GM18511 (cell line): ENCODE measurements at regions not wholly inside any gene's neighbourhood (a gene's known extent, or its start where the extent isn't known, plus 50 kb on each side); places are given as distances from the start of the nearest gene placed in this dataset.
"Not testable (repeated sequence)": the region's sequence is repeated elsewhere in the genome, so short reads cannot be mapped to it uniquely, and the experiment has no call there.

ENCODE experiments used
- ATAC-seq: cut with Tn5 transposase; IDR thresholded peaks from one replicate; pipeline ENCODE4 v1.9.1; 2021; ENCODE audit warnings: mild to moderate bottlenecking, moderate library complexity; ENCODE audit not compliant: unreplicated experiment

DNA sequence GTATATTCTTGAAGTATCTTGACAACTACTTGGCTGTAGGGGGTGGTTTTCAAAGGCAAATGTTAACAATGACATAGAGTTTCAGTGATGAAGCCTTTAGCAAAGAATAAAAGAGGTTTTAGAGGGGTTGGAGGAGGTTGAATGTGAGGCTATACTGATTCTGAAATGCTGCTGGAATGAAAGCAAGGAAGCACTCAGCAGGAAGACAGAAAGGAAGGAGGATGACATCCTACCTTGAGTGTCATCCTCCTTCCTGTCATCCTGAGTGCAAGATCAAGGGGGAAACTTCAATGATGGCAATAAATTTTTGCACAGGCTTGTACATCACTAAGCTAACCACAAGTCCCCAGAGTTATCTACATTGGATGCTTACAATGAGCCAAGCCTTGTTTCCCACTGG, 120.5 kb downstream of the APIP start:
- ATAC-seq: no peak

DNA sequence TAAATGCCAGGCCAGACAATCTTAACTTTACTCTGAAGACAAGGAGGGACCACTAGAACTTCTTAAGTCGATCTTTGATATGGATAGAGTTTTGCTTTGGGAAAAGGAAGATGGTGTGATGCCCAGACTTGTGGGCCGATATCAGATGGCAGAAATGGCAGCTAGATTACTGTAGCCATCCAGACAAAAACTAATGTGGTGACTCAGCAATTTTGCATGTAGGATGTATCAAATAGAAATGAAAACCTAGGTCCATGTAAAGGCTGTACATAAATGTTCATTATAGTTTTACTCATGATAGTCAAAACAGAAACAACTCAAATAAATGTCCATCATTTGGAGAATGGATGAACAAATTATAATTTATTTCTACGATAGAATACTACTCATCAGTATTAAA, 121.5 kb downstream of the APIP start:
- ATAC-seq: no peak

DNA sequence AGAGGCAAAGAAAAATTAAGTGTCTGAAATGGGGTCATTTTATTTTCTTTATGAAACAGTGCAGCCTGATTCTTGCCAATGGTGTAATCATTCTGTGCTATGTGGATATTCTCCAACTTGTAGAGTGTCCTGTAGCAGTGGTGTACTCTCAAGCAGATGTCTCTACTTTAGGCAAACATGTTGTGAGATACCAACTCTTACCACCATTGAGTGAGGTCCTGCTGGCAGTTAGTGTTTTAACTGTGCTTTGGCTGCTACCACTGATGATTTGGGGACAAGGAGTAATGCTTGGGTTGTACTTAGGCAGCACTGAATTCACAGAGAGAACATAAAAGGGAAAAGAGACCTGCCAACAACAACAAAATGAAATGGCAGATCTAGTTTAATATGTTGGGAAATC, 122.5 kb downstream of the APIP start:
- ATAC-seq: no peak

DNA sequence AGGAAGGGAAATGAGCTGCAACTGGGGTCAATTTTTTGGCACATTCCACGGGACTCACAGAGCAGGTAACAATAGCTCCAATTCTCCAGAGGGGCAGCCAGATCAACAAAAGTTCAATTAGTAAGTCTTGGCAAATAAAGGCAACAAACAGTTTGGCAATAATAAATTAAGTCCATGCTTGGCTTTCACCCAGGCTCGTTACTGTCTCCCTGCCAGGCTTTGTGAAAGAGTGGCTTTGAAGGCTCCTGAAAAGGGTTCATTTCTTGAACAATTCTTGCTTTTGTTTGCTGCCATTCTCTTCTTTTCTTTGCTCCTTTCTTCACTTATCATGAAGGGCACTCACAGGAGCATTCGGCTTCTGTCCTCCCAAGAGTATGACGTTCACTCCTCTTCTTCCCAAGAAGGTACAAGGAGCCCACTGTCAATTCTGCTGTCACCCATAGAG, 123.3 kb downstream of the APIP start:
- ATAC-seq: no peak

DNA sequence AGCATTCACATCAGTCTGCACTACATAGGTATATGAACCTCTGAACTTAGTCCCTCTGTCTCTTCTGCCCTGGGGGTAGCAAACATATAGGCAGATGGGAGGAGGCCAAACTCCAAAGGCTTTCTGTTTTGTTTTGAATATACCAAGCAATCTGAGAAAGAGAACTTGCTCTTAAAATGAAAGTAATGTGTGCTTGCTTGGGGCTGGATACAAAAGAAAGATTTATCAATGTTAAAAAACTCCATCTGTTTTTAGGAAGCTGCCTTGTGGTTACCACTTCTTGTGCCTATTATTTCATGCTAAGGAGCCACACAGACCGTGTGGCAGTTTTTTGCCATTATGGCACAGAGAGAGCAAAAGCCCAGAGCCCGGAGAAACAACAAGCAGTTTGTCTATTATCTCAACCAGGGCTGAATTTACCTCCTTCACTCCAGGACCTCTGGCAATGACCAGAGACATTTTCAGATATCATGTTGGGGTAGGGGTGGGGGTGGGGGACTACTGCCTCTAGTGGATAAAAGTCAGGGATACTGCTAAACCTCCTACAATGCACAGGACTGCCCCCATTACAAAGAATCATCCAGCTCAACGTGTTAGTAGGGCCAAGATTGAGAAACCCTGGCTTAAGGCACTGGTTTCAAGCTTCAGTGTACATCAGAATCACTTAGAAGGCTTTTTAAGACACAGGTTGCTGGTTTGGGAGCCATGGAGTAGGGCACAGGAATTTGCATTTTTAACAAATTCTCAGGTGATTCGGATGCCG, 124.2 kb downstream of the APIP start:
- no peak for ATAC-seq

DNA sequence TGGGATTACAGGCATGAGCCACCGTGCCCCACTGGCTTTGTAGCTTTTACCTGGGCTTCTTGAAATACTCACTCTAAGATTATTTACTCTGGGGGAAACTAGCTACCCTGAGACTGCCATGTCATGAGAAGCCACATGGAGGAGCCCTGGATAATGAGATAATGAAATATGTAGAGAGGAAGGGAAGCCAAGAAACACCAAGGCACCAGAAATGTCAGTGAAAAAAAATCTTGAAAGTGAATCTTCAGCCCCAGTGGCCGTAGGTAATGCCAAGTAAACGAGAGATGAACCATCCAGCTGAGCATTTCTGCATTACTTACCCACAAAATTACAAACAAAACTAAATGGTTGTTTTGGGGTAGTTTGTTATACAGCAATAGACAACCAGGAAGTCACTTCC, 125.6 kb downstream of the APIP start:
- no peak for ATAC-seq

DNA sequence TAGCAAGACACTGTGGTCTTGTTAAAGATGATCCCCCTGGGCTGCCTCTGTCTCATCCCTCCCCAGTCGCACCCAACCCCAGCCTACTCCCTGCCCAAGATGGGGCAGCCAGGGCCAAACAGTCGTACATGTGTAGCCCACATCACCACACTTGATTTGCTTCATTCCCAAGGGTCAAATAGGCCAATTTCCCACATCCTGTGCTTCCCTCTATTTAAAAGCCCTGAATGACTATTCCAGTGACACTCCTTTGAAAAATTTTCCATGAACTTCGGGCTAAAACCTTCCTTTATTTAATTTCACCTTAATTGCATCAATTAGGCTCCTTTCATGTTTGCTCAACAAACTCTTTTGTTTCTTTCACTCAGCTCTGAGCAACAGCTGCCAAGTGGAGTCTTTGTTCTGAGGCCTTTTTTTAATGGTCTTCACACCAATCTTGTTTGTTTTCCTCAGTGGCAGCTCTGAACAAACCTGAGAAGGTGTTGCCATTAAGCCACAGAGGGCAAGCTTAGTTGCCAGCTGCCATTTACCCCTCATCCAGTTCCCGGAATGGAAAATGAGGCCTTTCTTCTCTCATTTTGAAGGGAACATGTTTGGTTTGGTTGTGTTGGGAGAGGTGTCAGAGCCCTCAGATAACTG, 126.9 kb downstream of the APIP start:
- no peak for ATAC-seq

DNA sequence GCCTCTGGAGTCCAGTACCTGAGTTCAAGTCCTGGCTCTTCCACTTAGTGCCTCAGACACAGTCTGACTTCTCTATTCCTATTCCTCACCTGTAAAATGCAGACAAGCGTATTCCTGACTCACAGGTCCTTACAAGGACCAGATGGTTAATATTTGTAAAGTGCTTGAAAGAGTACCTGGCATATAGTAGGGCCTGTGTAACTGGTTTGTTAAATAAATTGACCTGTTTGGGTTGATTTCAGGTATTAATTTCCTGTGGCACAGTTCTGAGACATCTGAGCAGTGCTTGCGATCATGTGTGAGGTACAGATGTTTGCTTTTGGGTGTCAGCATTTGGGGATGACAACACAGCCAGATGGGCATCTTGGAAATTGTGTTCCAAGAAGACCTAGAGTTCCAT, 127.5 kb downstream of the APIP start:
- no peak for ATAC-seq

DNA sequence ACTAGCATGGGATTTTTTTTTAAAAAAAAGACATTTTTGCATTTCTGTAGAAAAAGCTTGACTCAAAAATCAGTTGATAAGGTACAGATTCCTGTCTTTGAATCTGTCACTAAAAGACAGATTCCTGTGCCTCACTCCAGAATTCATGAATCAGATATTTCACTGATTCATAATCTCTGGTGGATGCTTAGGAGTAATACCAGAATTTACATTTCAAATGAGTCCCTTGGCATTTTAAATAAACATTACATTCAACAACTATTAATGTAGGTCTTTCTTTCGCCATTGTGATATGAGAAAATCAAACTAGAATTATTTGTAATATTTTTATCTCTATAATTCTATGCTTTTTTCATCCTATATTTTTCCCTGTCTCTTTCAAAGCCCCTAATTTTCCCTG, 128.3 kb downstream of the APIP start:
- no peak for ATAC-seq

DNA sequence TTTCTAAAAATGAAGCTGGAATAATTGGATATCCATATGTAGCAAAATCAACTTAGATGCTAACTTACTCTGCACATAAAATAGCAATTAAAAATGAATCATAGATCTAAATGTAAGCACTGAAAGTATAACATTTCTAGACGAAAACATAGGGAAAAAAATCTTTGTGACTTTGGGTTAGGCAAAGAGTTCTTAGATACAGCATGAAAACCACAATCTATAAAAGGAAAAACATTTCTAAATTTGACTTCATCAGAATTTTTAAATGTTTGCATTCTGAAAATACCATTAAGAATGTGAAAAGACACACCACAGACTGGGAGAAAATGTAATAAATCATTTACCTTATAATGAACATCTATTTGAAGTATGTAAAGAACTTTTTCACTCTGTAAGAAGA, 128.8 kb downstream of the APIP start:
- no peak for ATAC-seq

DNA sequence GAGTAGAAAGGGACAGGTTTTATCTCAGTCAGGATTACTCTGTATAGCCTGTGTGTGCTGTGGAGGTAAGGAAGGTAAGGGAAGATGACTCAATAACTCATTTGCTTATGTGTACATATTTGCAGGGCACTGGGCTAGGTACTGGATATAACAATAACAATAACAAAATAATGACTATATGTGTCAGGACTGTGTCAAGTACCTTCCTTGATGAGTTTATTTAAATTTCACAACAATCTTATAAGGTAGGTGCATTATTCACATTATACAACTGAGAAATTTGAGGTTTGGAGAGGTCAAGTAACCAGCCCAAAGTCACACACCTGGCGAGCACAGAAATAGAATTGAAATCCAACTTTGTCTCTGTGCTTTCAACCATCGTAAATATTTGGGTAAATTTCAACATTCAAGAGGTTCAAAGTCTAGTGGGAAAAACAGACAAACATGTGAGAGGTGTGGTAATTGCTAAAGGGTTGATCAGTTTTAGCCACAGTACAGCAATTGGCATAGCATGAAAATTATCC, 131.8 kb downstream of the APIP start:
- ATAC-seq: no peak

DNA sequence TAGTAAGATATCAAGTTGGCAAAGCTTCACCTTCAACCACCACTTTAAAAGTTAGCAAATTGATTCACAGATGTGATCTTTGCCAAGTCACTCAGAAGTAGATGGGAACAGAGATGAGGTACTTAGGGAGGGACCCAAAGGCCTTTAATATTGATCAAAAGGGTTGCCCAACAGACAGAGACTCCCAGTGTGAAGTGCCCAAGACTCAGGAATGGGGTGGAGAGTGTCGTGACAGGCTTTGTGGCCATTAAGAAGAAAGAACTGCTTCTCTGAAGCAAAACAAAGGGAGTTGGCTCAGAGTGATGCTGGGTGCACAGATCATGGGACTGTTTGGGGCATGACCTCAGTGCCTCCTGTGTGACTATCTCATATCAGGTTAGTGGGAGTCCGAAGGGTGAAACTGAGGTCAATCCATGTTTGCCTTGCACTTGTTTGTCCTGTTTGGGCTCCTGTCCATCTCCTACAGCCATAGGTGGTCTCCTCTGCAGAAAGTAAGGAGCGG, 132.3 kb downstream of the APIP start:
- ATAC-seq: no peak

DNA sequence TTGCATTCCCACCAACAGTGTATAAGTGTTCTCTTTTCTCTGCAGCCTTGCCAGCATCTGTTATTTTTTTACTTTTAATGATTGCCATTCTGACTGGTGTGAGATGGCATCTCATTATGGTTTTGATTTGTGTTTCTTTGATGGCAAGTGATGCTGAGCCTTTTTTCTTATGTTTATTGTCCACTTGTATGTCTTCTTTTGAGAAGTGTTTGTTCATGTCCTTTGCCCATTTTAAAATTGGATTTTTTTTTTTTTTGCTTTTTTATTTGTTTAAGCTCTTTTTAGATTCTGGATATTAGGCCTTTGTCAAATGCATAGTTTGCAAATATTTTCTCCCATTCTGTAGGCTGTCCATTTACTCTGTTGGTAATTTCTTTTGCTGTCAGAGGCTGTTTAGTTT, 134.4 kb downstream of the APIP start:
- ATAC-seq: not testable (repeated sequence)

DNA sequence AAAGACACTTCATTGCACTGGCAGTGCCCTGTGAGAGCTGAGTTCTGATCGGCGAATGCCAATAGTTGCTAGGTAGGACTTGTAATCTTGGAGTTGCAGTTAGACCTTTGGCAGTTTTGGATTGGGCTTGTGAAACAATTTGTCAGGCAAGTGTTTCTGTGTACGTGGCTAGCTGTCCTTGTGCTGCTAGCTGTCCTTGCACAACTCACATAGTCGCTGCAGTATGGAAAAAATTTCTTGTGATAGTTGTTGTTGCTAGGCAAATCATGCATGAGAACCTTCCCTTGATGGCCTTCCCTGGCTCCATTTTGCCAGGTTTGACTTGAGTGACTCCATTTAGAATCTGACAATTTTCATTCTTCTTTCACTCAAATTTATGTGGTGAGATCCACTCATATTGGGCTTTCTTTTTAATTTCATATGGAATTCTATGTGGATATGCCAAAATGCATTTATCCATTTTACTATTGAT, 140.7 kb downstream of the APIP start:
- ATAC-seq: no peak

DNA sequence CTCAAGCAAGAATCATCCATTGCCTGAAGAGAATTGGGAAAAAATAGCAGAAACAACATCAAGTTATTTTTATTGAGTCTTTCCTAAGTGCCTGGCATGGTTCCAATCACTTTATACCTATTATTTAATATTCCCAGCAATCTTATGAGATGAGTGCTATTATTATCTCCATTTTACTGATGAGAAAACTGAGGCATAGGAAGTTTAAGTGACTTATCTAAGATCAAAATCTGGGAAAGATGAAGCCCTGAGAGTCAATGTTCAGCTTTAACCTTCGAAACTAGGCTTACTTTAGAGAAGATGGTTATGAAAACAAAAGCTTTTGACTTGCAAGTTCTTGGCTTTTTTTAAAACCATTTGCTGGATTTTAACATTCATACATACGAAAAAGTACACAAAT, 141.6 kb downstream of the APIP start:
- no peak for ATAC-seq

DNA sequence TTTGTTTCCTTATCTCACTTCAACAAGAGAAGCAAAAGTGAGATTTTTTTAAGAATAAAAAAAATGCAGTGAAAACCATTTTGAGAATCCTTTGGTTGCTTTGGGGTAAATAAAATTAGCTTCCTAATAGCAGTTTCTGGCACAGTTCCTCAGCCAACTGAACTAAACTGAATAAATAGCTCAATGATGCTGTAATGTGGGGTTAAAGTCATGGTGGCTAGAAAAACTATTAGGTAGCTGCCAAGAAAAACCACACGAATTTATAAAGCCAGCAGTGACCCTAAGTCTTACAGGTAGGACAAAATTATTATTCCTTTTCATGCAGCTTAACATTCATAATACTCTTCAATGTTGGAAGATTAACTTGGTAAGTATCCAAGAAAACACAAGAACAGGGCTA, 142.4 kb downstream of the APIP start:
- ATAC-seq: no peak

DNA sequence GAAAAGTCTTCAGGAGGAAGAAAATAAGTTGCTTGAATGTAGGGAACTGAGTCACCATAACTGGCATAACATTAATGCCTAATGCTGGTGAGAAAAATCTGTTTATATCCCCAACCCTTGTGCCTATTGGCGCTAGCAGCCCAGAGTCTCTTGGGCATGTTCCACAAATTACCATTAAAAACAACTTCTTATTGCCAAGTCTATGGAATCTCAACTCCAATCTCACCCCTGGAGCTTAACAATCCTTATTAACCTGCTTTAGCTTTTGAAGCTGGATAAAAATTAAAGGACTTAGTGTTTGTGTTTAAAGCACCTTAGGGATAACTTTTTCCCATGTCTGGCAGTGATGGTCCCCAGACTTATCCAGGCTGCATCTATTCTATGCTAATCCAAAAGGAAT, 143.0 kb downstream of the APIP start:
- ATAC-seq: no peak

DNA sequence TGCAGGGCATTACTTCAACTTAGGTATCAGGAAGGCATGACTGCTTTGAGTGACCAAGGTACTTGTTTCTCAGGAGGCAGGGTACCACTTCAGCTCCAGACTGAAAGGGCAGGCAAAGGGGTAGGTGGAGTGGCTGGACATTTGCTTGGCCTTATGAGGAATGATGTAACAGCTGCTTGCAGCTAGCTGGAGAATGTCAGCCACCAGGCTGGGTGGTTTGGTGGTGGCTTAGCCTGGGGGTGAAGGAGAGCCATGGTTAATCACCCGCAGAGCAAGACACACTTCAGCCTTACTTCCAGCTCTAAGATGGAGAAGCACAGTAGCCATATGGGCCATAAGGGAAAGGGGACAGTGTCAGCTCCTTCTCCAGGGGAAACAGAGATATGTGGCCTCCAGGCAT, 146.1 kb downstream of the APIP start:
- ATAC-seq: no peak

DNA sequence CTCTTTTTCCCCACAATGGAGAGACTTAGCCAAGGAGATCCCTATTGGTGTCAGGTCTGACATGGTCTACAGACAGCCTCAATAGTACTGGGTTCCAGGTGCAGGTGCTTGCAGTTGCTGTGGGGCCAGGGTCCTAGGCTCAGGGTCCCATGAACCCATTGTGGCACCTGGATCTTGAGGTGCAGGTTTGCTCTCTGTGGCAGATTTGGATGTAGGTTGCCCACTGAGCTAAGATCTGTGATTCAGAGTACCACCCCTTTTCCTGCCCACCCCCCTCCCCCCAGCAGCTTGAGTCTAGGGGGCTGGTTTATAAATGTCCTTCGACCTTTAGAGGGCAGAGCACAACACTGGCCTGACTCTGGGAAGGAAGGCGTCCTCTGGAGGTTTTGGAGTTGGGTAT, 147.0 kb downstream of the APIP start:
- ATAC-seq: no peak

DNA sequence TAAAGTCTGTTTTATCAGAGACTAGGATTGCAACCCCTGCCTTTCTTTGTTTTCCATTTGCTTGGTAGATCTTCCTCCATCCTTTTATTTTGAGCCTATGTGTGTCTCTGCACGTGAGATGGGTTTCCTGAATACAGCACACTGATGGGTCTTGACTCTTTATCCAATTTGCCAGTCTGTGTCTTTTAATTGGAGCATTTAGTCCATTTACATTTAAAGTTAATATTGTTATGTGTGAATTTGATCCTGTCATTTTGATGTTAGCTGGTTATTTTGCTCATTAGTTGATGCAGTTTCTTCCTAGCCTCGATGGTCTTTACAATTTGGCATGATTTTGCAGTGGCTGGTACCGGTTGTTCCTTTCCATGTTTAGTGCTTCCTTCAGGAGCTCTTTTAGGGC, 141.7 kb downstream of the EHF start:
- ATAC-seq: not testable (repeated sequence)

DNA sequence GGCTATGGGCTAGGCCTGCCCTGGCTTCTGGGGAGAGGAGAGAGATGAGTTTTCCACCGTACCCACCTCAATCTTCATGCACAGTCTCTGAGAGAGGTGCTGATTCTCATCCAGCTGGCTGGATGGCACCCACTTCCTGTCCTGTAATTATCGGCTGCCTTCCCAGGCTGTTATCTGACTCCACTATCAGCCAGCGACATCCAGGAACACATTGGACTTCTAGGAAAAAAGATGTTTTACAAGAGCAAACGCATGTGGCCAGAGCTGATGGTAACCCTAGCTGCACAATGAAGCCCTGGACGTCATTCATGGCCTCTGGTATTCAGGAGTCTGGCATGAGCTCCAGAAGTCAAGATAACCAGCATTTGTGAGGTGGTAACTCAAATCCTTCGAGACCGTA, 137.4 kb downstream of the EHF start:
- ATAC-seq: no peak

DNA sequence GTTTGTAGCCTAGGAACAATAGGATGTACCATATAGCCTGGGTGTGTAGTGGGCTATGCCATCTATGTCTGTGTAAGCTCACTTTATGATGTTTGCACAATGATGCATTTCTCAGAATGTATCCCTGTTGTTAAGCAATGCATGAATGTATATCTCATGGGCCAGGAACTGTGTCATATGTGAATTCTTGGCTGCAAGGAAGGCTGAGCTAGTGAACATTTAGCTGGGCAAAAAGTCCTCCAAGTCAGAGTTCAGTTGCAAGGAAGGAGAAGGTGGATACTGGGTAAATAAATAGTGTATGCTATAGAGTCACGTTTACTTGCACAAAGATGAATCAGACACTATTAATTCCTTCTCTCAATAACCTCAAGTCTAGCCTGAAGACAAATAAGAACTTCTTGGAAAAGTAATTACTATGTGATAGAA, 136.1 kb downstream of the EHF start:
- no peak for ATAC-seq
